ENCODE measurements at regions not wholly inside any gene's neighbourhood (a gene's known extent, or its start where the extent isn't known, plus 50 kb on each side); places are given as distances from the start of the nearest gene placed in this dataset.

- TF ChIP-seq EZH2 (optimal IDR thresholded peaks at IDR 0.05; ENCODE audit: low read depth, low read length) (no peak), CTCF (IDR thresholded peaks at IDR 0.05; ENCODE audit: low read length) (no peak)
Measured at GRCh38 chr4:180330521-180330920, 1912.7 kb upstream of the TENM3 start.

All from MM.1S (cell line).